HepG2 (cell line): ENCODE measurements at regions not wholly inside any gene's neighbourhood (a gene's known extent, or its start where the extent isn't known, plus 50 kb on each side); places are given as distances from the start of the nearest gene placed in this dataset.

Source experiments
- ATAC-seq: fragments of 200-7000 bp; cut with Tn5 transposase; 3 replicates; pipeline ENCODE4 v1.9.1; 2020; ENCODE audit warnings: mild to moderate bottlenecking, moderate library complexity
- BruUV-seq: library from RNA; stranded (reverse); fragments of 400-500 nt; replicated peaks from 2 replicates; lab custom pipeline; 2021; lab: Mats Ljungman, UMichigan
- CTCF ChIA-PET: fragments of 300-600 bp; formaldehyde crosslinking; extraction: SDS; loops from one replicate; lab custom pipeline; 2021; ENCODE audit warnings: low total read pairs, inconsistent platforms, low intra/inter-chr PET ratio; lab: Yijun Ruan, JAX
- POLR2A ChIA-PET: fragments of 350-600 bp; sonication (Branson Sonifier 250); formaldehyde crosslinking; loops from one replicate; lab custom pipeline; 2020; ENCODE audit warnings: antibody characterized with exemption, inconsistent platforms; lab: Yijun Ruan, JAX
- DNase-seq: peaks from one replicate; pipeline ENCODE4 v3.0.0-alpha.2; 2015; ENCODE audit warnings: low spot score
- FAIRE-seq: peaks from 3 replicates; lab custom pipeline; 2011; peaks lifted over from hg19 to GRCh38; lab: Jason Lieb, UNC
- H2AFZ ChIP-seq: one replicate; pipeline ENCODE4 v1.6.1; 2011; ENCODE audit warnings: low read length, inconsistent platforms
- H3K27ac ChIP-seq: fragments of 300-600 bp; 3 replicates; pipeline ENCODE4 v1.8.0; 2011; ENCODE audit warnings: mixed run types, mild to moderate bottlenecking, mixed read lengths, low read length, inconsistent platforms; ENCODE audit not compliant: insufficient read depth; ENCODE audit errors: extremely low read length
- H3K27me3 ChIP-seq, 2 experiments: fragments of 200-600 bp in 1 of 2; 2 replicates in 1 of 2; 3 replicates in 1 of 2; pipeline versions ENCODE4 v1.6.0 to v1.8.0; 2011; ENCODE audit warnings: low read length in 2 of 2, mild to moderate bottlenecking in 2 of 2, moderate library complexity in 2 of 2, inconsistent platforms in 1 of 2; ENCODE audit not compliant: insufficient read depth in 2 of 2, control insufficient read depth in 1 of 2
- H3K36me3 ChIP-seq, 2 experiments: fragments of 200-600 bp in 1 of 2; replicated peaks in 1 of 2; 2 replicates in 1 of 2; 3 replicates in 1 of 2; pipeline versions ENCODE4 v1.5.1 to v1.8.0; 2011; ENCODE audit warnings: low read length in 2 of 2, inconsistent platforms in 1 of 2; ENCODE audit not compliant: insufficient read depth in 2 of 2, control insufficient read depth in 1 of 2
- H3K4me1 ChIP-seq: 2 replicates; pipeline ENCODE4 v1.5.1; 2012; ENCODE audit warnings: low read length, inconsistent platforms; ENCODE audit not compliant: insufficient read depth
- H3K4me2 ChIP-seq: 2 replicates; pipeline ENCODE4 v1.6.0; 2011; ENCODE audit warnings: low read depth, low read length, inconsistent platforms
- H3K4me3 ChIP-seq, 3 experiments: fragments of 200-600 bp in 1 of 3; sonication (generic), shearing (Covaris generic) in 1 of 3; replicated peaks in 1 of 3; 2 replicates each; pipeline ENCODE4 v1.5.1; 2011 to 2016; ENCODE audit warnings: low read length in 3 of 3, inconsistent platforms in 2 of 3, low read depth in 2 of 3, mild to moderate bottlenecking in 2 of 3, control low read depth in 1 of 3, mixed read lengths in 1 of 3; ENCODE audit not compliant: insufficient read depth in 1 of 3
- H3K79me2 ChIP-seq: one replicate; pipeline ENCODE4 v1.6.1; 2011; ENCODE audit warnings: low read length, inconsistent platforms; ENCODE audit not compliant: insufficient read depth
- H3K9ac ChIP-seq: 2 replicates; pipeline ENCODE4 v1.6.0; 2011; ENCODE audit warnings: mild to moderate bottlenecking, low read depth, low read length, inconsistent platforms; ENCODE audit not compliant: insufficient read depth
- H3K9me3 ChIP-seq: 2 replicates; pipeline ENCODE4 v1.5.1; 2012; ENCODE audit warnings: mild to moderate bottlenecking, low read length
- H4K20me1 ChIP-seq: 2 replicates; pipeline ENCODE4 v1.6.0; 2011; ENCODE audit warnings: inconsistent platforms, mild to moderate bottlenecking, low read length, moderate library complexity; ENCODE audit not compliant: insufficient read depth
- CREB3 ChIP-seq: sonication (generic); formaldehyde crosslinking; IDR thresholded peaks from 2 replicates; pipeline ENCODE4 v1.5.0; 2020; ENCODE audit warnings: missing genetic modification reagents
- DR1 ChIP-seq: sonication (generic); formaldehyde crosslinking; IDR thresholded peaks from 2 replicates; pipeline ENCODE4 v1.8.0; 2021; ENCODE audit warnings: mild to moderate bottlenecking, missing genetic modification reagents, inconsistent platforms
- E2F1 ChIP-seq: sonication (generic); formaldehyde crosslinking; IDR thresholded peaks from 2 replicates; pipeline ENCODE4 v1.5.0; 2020; ENCODE audit warnings: missing genetic modification reagents
- KAT2B ChIP-seq: fragments of 150-350 bp; IDR thresholded peaks from 2 replicates; pipeline ENCODE4 v1.6.1; 2014; ENCODE audit warnings: low read depth, low read length, borderline replicate concordance
- KDM3A ChIP-seq: IDR thresholded peaks from 2 replicates; pipeline ENCODE4 v1.6.1; 2018; ENCODE audit warnings: low read depth, missing compliant biosample characterization
- MATR3 ChIP-seq: sonication (generic); formaldehyde crosslinking; IDR thresholded peaks from 2 replicates; pipeline ENCODE4 v1.4.0; 2020; ENCODE audit warnings: missing genetic modification reagents
- MTF2 ChIP-seq: sonication (generic); formaldehyde crosslinking; IDR thresholded peaks from 2 replicates; pipeline ENCODE4 v1.5.0; 2020; ENCODE audit warnings: missing genetic modification reagents, borderline replicate concordance
- REPIN1 ChIP-seq: sonication (generic); formaldehyde crosslinking; IDR thresholded peaks from 2 replicates; pipeline ENCODE4 v1.8.0; 2022; ENCODE audit warnings: missing genetic modification reagents, low read depth, mild to moderate bottlenecking, borderline replicate concordance
- TAF15 ChIP-seq: fragments of 200-400 bp; formaldehyde crosslinking; IDR thresholded peaks from one replicate; pipeline ENCODE4 v1.6.1; 2018; ENCODE audit warnings: mild to moderate bottlenecking, low read depth, low read length; ENCODE audit not compliant: poor library complexity, severe bottlenecking
- YEATS2 ChIP-seq: sonication (generic); formaldehyde crosslinking; IDR thresholded peaks from 2 replicates; pipeline ENCODE4 v1.4.0; 2020; ENCODE audit warnings: missing genetic modification reagents, borderline replicate concordance
- ZNF160 ChIP-seq: sonication (generic); formaldehyde crosslinking; IDR thresholded peaks from 2 replicates; pipeline ENCODE4 v1.8.0; 2022; ENCODE audit warnings: mild to moderate bottlenecking, inconsistent platforms, missing genetic modification reagents
- ZNF17 ChIP-seq: sonication (generic); formaldehyde crosslinking; IDR thresholded peaks from 2 replicates; pipeline ENCODE4 v1.5.0; 2020; ENCODE audit warnings: mild to moderate bottlenecking, missing genetic modification reagents
- ZNF337 ChIP-seq: sonication (generic); formaldehyde crosslinking; IDR thresholded peaks from 2 replicates; pipeline ENCODE4 v1.5.1; 2020; ENCODE audit warnings: missing genetic modification reagents, low read depth, mild to moderate bottlenecking, borderline replicate concordance
- ZNF780A ChIP-seq: sonication (generic); formaldehyde crosslinking; IDR thresholded peaks from 2 replicates; pipeline ENCODE4 v1.8.0; 2022; ENCODE audit warnings: mild to moderate bottlenecking, missing genetic modification reagents, moderate library complexity
- WGBS: methylation state at CpG from one replicate; pipeline ENCODE4 v1.1.6; 2017; ENCODE audit warnings: low lambda C conversion rate; 5-methylcytosine and 5-hydroxymethylcytosine counted together
- in situ Hi-C: cut with HindIII; loops from 2 replicates; pipeline ENCODE4 v1.10.0; 2017; ENCODE audit warnings: low pct_unique_long_range_greater_than_20kb; ENCODE audit not compliant: extremely low pct_ligation_motif_present
- intact Hi-C: fragments of 100-400 bp; cut with micrococcal nuclease; formaldehyde crosslinking; loops from one replicate; pipeline ENCODE4 v1.10.0; 2022; ENCODE audit not compliant: unreplicated experiment
- TF ChIP-seq, protein P1 (sequence below): sonication (generic); formaldehyde crosslinking; IDR thresholded peaks from 2 replicates; pipeline ENCODE4 v1.5.0; 2020; ENCODE audit warnings: mild to moderate bottlenecking, missing genetic modification reagents, borderline replicate concordance
- TF ChIP-seq, protein P2 (sequence below): sonication (generic); formaldehyde crosslinking; IDR thresholded peaks from 2 replicates; pipeline ENCODE4 v1.5.1; 2020; ENCODE audit warnings: mild to moderate bottlenecking, missing genetic modification reagents, moderate library complexity

DNA sequence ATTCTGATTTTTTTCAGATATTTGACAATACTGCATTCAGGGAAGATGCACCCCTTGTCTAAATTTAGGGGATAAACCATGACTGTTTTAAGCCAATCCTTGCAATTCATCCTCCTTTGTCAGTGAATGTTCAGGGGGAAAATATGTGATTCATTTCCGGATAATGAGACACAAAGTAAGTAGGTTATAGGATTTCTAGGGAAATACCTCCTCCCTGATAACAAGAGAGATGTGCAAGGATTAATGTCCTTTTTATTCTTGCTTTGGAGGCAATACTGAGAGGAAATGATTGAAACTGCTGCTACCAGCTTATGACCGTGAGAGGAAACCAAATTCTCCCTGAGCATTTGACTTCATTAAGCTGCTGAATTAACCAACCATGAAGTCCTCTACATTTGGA, 161.3 kb upstream of the EYA4 start:
- POLR2A ChIA-PET: no interaction called here
- CTCF ChIA-PET: no interaction called here
- TF ChIP-seq ZNF17 (CRISPR knock-in tag) (no peak), KDM3A (CRISPR knock-in tag) (no peak), MATR3 (CRISPR knock-in tag) (no peak), DR1 (CRISPR knock-in tag) (no peak), ZNF160 (no peak), CREB3 (no peak), ZNF780A (no peak), TAF15 (no peak), KAT2B (no peak), ZNF337 (CRISPR knock-in tag) (no peak), REPIN1 (CRISPR knock-in tag) (no peak), YEATS2 (no peak), MTF2 (CRISPR knock-in tag) (no peak), E2F1 (CRISPR knock-in tag) (no peak)
- TF ChIP-seq, protein P1, sequence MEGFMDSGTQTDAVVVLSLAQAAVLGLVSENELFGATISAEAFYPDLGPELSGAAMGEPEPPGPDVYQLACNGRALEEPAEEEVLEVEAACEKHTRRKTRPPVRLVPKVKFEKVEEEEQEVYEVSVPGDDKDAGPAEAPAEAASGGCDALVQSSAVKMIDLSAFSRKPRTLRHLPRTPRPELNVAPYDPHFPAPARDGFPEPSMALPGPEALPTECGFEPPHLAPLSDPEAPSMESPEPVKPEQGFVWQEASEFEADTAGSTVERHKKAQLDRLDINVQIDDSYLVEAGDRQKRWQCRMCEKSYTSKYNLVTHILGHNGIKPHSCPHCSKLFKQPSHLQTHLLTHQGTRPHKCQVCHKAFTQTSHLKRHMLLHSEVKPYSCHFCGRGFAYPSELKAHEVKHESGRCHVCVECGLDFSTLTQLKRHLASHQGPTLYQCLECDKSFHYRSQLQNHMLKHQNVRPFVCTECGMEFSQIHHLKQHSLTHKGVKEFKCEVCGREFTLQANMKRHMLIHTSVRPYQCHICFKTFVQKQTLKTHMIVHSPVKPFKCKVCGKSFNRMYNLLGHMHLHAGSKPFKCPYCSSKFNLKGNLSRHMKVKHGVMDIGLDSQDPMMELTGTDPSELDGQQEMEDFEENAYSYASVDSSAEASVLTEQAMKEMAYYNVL (CRISPR knock-in tag): no peak
- TF ChIP-seq, protein P2, sequence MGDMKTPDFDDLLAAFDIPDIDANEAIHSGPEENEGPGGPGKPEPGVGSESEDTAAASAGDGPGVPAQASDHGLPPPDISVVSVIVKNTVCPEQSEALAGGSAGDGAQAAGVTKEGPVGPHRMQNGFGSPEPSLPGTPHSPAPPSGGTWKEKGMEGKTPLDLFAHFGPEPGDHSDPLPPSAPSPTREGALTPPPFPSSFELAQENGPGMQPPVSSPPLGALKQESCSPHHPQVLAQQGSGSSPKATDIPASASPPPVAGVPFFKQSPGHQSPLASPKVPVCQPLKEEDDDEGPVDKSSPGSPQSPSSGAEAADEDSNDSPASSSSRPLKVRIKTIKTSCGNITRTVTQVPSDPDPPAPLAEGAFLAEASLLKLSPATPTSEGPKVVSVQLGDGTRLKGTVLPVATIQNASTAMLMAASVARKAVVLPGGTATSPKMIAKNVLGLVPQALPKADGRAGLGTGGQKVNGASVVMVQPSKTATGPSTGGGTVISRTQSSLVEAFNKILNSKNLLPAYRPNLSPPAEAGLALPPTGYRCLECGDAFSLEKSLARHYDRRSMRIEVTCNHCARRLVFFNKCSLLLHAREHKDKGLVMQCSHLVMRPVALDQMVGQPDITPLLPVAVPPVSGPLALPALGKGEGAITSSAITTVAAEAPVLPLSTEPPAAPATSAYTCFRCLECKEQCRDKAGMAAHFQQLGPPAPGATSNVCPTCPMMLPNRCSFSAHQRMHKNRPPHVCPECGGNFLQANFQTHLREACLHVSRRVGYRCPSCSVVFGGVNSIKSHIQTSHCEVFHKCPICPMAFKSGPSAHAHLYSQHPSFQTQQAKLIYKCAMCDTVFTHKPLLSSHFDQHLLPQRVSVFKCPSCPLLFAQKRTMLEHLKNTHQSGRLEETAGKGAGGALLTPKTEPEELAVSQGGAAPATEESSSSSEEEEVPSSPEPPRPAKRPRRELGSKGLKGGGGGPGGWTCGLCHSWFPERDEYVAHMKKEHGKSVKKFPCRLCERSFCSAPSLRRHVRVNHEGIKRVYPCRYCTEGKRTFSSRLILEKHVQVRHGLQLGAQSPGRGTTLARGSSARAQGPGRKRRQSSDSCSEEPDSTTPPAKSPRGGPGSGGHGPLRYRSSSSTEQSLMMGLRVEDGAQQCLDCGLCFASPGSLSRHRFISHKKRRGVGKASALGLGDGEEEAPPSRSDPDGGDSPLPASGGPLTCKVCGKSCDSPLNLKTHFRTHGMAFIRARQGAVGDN (CRISPR knock-in tag): no peak
- WGBS: 1% methylated on average over 2 of the region's 2 CpGs
- no peak overlapping the region for H3K4me2 ChIP-seq
- H3K79me2 ChIP-seq: no peaks in the 10 kb centered on the region
- no peaks in the 10 kb centered on the region for H3K27me3 ChIP-seq
- no peak overlapping the region for H3K27ac ChIP-seq
- FAIRE-seq (no peak), DNase-seq (no peak), ATAC-seq (no peak)
- no peak overlapping the region for H3K9ac ChIP-seq
- no peaks in the 10 kb centered on the region for H3K36me3 ChIP-seq
- no peak overlapping the region for H2AFZ ChIP-seq
- H3K9me3 ChIP-seq: no peaks in the 10 kb centered on the region
- H4K20me1 ChIP-seq: no peaks in the 10 kb centered on the region
- intact Hi-C loops (no loop called here), in situ Hi-C loops (no loop called here)
- no peak overlapping the region for H3K4me3 ChIP-seq
- no TSS peak for BruUV-seq
- no peaks in the 10 kb centered on the region for H3K4me1 ChIP-seq
